B cell (primary cell): ENCODE measurements at regions not wholly inside any gene's neighbourhood (a gene's known extent, or its start where the extent isn't known, plus 50 kb on each side); places are given as distances from the start of the nearest gene placed in this dataset.
"Not testable (repeated sequence)": the region's sequence is repeated elsewhere in the genome, so short reads cannot be mapped to it uniquely, and the experiment has no call there.

Experiments
- EZH2 ChIP-seq: IDR thresholded peaks from 2 replicates; pipeline ENCODE4 v1.6.1; 2012; ENCODE audit warnings: borderline replicate concordance, low read depth, mild to moderate bottlenecking, moderate library complexity, low read length; ENCODE audit not compliant: insufficient read depth, poor library complexity, severe bottlenecking
- TF ChIP-seq, protein P1 (sequence below): fragments of 200-600 bp; IDR thresholded peaks from one replicate; pipeline ENCODE4 v1.8.0; 2022; ENCODE audit warnings: antibody characterized with exemption, mild to moderate bottlenecking

DNA sequence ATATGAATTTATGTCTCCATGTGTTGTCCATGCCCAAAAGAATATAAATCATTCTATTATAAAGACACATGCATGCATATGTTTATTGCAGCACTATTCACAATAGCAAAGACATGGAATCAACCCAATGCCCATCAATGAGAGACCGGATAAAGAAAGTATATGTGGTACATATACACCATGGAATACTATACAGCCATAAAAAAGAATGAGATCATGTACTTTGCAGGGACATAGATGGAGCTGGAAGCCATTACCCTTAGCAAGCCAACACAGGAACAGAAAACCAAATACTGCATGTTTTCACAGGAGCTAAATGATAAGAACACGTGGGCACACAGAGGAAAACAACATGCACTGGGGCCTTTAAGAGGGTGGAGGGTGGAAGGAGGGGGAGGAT is 639.1 kb downstream of the GATA3 start:
- TF ChIP-seq EZH2 = not testable (repeated sequence)
- TF ChIP-seq, protein P1, sequence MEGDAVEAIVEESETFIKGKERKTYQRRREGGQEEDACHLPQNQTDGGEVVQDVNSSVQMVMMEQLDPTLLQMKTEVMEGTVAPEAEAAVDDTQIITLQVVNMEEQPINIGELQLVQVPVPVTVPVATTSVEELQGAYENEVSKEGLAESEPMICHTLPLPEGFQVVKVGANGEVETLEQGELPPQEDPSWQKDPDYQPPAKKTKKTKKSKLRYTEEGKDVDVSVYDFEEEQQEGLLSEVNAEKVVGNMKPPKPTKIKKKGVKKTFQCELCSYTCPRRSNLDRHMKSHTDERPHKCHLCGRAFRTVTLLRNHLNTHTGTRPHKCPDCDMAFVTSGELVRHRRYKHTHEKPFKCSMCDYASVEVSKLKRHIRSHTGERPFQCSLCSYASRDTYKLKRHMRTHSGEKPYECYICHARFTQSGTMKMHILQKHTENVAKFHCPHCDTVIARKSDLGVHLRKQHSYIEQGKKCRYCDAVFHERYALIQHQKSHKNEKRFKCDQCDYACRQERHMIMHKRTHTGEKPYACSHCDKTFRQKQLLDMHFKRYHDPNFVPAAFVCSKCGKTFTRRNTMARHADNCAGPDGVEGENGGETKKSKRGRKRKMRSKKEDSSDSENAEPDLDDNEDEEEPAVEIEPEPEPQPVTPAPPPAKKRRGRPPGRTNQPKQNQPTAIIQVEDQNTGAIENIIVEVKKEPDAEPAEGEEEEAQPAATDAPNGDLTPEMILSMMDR = not testable (repeated sequence)
